ENCODE measurements at regions not wholly inside any gene's neighbourhood (a gene's known extent, or its start where the extent isn't known, plus 50 kb on each side); places are given as distances from the start of the nearest gene placed in this dataset.

DNA sequence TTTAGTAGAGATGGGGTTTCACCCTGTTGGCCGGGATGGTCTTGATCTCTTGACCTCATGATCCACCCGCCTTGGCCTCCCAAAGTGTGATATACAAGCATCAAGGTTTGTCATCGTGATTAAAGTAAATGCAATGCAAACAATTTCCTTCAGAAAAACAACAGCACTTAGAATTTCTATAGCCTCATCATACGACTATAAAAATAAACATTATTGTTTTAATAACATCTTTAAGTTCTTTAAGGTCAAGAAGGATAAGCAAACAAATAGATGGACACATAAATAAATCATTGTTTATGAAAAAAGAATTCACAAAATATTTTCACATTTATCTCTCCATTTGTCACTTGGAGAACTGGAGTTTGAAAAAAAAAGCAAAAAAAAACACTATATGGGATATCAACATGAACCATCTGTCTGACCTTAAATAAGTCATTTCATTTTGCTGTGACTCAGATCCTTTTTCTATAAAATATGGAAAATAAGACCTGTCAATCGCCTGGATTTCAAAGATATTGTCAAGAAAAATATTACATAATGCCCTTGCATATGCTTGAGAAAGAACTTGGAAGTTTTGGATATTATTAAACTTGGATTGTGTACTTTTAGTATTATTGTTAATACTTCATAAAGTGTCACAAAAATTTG is 642.0 kb upstream of the KCNMB2 start:
- TF ChIP-seq POLR2AphosphoS5 (IDR thresholded peaks at IDR 0.05; ENCODE audit: borderline replicate concordance, low read depth, low read length): no peak
- no peak for TF ChIP-seq FOXP2 (optimal IDR thresholded peaks at IDR 0.05; ENCODE audit: control extremely low read depth, extremely low read length, insufficient read depth)
- no peak for TF ChIP-seq EZH2 (IDR thresholded peaks at IDR 0.05)
- Histone ChIP-seq H3K9ac (ENCODE audit: insufficient read length) (no peak overlapping the region), H3K36me3 (ENCODE audit: insufficient read depth, low read length) (no peaks in the 10 kb centered on the region), H3K4me3 (no peak overlapping the region), H3K9me3 (ENCODE audit: low read depth, low read length) (no peaks in the 10 kb centered on the region; the same call in none of the 2 replicates), H3K27ac (no peak overlapping the region)
- DNase-seq (ENCODE audit: low read depth, low spot score): no peak

DNA sequence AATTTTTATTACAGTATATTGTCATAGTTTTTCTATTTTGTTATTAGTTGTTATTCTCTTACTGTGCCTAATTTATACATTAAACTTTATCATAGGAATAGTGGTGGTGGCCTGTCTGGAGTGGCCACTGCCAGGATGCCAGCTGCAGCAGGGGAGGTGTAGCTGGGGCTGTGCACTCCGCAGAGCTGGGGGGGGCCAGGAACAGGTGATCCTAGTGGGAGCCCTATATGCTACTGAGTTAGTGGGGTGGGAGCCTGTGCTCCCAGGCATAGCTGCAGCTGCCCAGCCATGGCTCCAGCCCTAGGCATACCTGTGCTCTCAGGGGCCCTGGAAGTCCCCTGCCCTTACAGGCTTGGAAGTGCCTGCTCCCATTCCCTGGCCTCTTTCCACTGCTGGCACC is 638.1 kb upstream of the KCNMB2 start:
- Histone ChIP-seq H3K4me3 (no peak overlapping the region), H3K9ac (ENCODE audit: insufficient read length) (no peak overlapping the region), H3K9me3 (ENCODE audit: low read depth, low read length) (no peaks in the 10 kb centered on the region; the same call in none of the 2 replicates), H3K36me3 (ENCODE audit: insufficient read depth, low read length) (no peaks in the 10 kb centered on the region), H3K27ac (no peak overlapping the region)
- no peak for DNase-seq (ENCODE audit: low read depth, low spot score)
- TF ChIP-seq EZH2 (IDR thresholded peaks at IDR 0.05): no peak
- TF ChIP-seq POLR2AphosphoS5 (IDR thresholded peaks at IDR 0.05; ENCODE audit: borderline replicate concordance, low read depth, low read length): no peak

DNA sequence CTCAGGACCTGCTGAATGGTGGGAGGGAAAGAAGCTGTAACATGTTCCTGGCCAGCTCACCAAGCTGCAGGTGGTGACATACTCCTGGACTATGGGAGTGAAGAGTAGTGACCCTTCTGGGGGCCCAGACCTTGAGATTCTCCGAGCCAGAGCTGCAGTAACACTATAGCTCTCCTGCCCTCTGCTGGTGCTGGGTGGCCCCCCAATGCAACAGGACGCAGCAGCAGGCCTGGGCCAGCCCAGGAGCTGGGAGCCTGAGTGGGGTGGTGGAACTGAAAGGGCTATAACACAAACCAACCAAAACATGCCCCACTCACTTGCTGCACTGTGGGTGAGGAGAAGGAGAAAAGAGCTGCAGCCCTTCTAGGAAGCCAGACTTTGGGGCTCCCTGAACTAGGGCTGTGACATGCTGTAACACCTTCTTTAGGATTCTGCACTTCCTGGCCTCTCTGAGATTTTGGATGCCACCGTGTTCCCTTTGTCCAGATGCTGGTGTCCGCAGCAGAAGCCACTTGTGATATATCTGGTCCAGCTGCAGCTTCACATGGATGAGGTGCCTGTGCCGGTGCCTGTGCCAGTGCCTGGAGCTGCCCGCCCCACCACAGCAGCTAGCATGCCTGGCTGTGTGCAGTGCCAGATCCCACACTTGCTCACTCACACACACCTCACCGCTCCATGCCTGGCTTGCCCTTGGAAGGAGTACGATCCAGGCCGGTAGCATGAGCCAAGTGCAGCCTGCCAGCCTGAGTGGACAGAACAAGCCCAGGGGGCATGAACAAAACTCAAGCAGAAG is 636.8 kb upstream of the KCNMB2 start:
- Histone ChIP-seq H3K36me3 (ENCODE audit: insufficient read depth, low read length) (no peaks in the 10 kb centered on the region), H3K9me3 (ENCODE audit: low read depth, low read length) (no peaks in the 10 kb centered on the region; the same call in none of the 2 replicates), H3K4me3 (no peak overlapping the region), H3K27ac (no peak overlapping the region), H3K9ac (ENCODE audit: insufficient read length) (no peak overlapping the region)
- DNase-seq (ENCODE audit: low read depth, low spot score): no peak
- no peak for TF ChIP-seq POLR2AphosphoS5 (IDR thresholded peaks at IDR 0.05; ENCODE audit: borderline replicate concordance, low read depth, low read length)
- no peak for TF ChIP-seq FOXP2 (optimal IDR thresholded peaks at IDR 0.05; ENCODE audit: control extremely low read depth, extremely low read length, insufficient read depth)
- no peak for TF ChIP-seq EZH2 (IDR thresholded peaks at IDR 0.05)

DNA sequence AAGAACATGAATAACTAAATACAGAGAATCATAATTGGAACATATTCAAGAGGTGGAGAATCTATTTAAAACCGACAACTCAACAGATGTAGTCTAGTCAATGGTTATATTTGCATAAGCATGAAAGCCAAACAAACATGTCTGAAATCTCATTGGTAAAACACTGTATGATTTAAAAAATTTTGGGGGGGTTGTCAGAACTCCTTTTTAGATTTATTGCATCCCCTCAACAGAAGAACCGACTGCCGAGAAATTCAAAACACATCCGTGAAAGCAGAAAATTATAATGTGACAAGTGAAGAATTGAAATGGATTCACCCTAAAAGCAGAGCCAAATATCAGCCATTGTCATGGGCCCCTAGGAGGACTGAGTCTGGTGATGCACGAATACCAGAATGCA is 633.4 kb upstream of the KCNMB2 start:
- Histone ChIP-seq H3K27ac (no peak overlapping the region), H3K9me3 (ENCODE audit: low read depth, low read length) (no peaks in the 10 kb centered on the region; the same call in none of the 2 replicates), H3K36me3 (ENCODE audit: insufficient read depth, low read length) (no peaks in the 10 kb centered on the region), H3K9ac (ENCODE audit: insufficient read length) (no peak overlapping the region), H3K4me3 (no peak overlapping the region)
- TF ChIP-seq POLR2AphosphoS5 (IDR thresholded peaks at IDR 0.05; ENCODE audit: borderline replicate concordance, low read depth, low read length) (no peak), EZH2 (IDR thresholded peaks at IDR 0.05) (no peak), FOXP2 (optimal IDR thresholded peaks at IDR 0.05; ENCODE audit: control extremely low read depth, extremely low read length, insufficient read depth) (no peak)
- no peak for DNase-seq (ENCODE audit: low read depth, low spot score)

DNA sequence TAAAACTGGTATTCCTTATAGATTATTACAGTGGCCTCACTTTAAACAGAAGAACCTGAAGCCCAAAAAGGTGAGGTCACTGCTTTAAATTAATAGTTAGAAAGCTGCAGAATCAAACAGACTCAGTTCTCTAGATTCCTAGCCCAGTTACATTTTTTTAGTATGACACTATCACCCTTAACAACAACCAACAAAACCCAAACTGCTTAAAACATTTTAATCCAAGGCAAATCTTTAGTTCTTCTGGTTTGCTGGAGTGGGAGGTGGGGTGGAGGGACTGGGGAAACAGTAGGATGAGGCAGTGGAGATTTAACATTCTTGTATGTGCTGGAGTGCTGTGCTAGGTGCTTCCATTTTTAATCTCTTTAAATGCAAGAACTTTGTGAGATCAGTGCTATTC is 631.6 kb upstream of the KCNMB2 start:
- Histone ChIP-seq H3K9me3 (ENCODE audit: low read depth, low read length) (no peaks in the 10 kb centered on the region; the same call in 1 of the 2 replicates), H3K4me3 (no peak overlapping the region), H3K27ac (no peak overlapping the region), H3K9ac (ENCODE audit: insufficient read length) (no peak overlapping the region), H3K36me3 (ENCODE audit: insufficient read depth, low read length) (no peaks in the 10 kb centered on the region)
- no peak for DNase-seq (ENCODE audit: low read depth, low spot score)
- TF ChIP-seq EZH2 (IDR thresholded peaks at IDR 0.05) (no peak), POLR2AphosphoS5 (IDR thresholded peaks at IDR 0.05; ENCODE audit: borderline replicate concordance, low read depth, low read length) (no peak), FOXP2 (optimal IDR thresholded peaks at IDR 0.05; ENCODE audit: control extremely low read depth, extremely low read length, insufficient read depth) (no peak)

DNA sequence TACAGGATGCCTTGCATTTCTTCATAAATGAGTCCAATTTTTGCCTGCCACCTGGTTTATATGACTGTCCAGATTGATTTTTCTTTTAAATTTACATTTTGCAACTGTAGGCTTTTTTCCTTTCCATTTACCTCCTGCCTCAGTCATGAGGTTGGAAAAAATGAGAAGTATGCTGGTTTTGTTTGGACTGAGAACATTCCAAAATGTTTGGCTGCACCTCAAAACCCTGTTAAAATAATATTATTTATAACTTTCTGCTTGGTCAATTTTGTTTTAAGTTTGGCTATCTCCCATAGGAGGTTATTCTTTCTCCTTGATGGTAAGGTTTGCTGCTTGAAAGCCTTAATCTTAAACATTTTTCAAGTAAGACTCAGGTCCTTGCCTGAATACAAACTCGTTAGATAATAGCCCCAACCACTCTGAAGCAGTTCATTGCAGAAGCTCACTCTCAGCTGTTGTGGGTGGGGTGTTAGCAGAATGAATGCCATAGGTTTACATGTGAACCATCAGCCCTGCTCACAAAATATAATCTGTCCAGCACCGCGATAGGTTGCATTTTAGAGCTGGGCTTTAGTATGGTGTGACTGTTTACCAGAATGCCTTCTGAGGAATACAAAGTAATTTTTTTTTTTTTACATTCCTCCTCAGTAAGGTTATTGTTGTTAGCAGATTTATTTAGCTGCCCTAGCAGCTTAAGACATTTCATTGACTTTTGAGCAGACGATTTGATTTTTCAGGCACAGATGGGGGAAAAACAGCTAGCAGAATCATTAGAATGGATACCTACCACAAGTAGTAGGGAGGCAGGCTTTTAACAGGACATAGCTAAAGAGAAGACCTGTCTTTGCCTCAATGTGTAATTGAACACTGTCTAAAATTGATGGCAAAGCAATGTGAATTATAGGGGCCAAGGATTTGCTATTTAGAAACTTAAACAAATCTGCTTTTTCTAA is 630.8 kb upstream of the KCNMB2 start:
- no peak overlapping the region for H3K9ac ChIP-seq (ENCODE audit: insufficient read length)
- H3K27ac ChIP-seq: no peak overlapping the region
- no peak for DNase-seq (ENCODE audit: low read depth, low spot score)
- no peaks in the 10 kb centered on the region for H3K36me3 ChIP-seq (ENCODE audit: insufficient read depth, low read length)
- no peak overlapping the region for H3K4me3 ChIP-seq
- H3K9me3 ChIP-seq (ENCODE audit: low read depth, low read length): no peaks in the 10 kb centered on the region; the same call in 1 of the 2 replicates
- TF ChIP-seq POLR2AphosphoS5 (IDR thresholded peaks at IDR 0.05; ENCODE audit: borderline replicate concordance, low read depth, low read length) (no peak), EZH2 (IDR thresholded peaks at IDR 0.05) (no peak), FOXP2 (optimal IDR thresholded peaks at IDR 0.05; ENCODE audit: control extremely low read depth, extremely low read length, insufficient read depth) (no peak)

DNA sequence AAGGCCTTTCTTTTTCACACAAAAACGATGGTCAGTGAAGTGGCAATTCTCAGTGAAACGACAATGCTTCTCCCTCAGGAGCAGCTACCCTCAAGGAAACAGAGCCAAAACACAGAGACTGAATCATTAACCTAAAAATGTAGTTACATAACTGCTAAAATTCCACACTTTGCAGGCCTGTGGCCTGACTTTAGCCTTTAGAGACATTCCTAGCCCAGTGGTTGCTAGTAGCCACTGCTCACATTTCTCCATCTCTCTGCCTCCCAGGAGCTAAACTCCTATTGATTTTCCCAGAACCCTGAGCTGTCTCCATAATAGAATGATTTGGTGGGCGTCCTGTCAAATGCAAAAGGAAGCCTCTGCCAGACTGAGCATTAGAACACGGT is 630.1 kb upstream of the KCNMB2 start:
- Histone ChIP-seq H3K9ac (ENCODE audit: insufficient read length) (no peak overlapping the region), H3K9me3 (ENCODE audit: low read depth, low read length) (no peaks in the 10 kb centered on the region), H3K4me3 (no peak overlapping the region), H3K36me3 (ENCODE audit: insufficient read depth, low read length) (no peaks in the 10 kb centered on the region), H3K27ac (no peak overlapping the region)
- DNase-seq (ENCODE audit: low read depth, low spot score): no peak
- TF ChIP-seq FOXP2 (optimal IDR thresholded peaks at IDR 0.05; ENCODE audit: control extremely low read depth, extremely low read length, insufficient read depth) (no peak), EZH2 (IDR thresholded peaks at IDR 0.05) (no peak), POLR2AphosphoS5 (IDR thresholded peaks at IDR 0.05; ENCODE audit: borderline replicate concordance, low read depth, low read length) (no peak)

All from SK-N-MC (cell line).